WERI-Rb-1 (cell line): ENCODE measurements at regions not wholly inside any gene's neighbourhood (a gene's known extent, or its start where the extent isn't known, plus 50 kb on each side); places are given as distances from the start of the nearest gene placed in this dataset.

ENCODE experiments used
- DNase-seq: peaks from one replicate; pipeline ENCODE4 v3.0.0-alpha.2; 2020
- H3K27ac ChIP-seq: fragments of 250-450 bp; sonication (Bioruptor Pico); 2 replicates; pipeline ENCODE4 v1.5.1; 2020; ENCODE audit warnings: mild to moderate bottlenecking, moderate library complexity
- H3K27me3 ChIP-seq: fragments of 250-450 bp; sonication (Bioruptor Pico); 2 replicates; pipeline ENCODE4 v1.5.1; 2021; ENCODE audit warnings: mild to moderate bottlenecking, low read depth, moderate library complexity; ENCODE audit not compliant: insufficient read depth, severe bottlenecking
- H3K36me3 ChIP-seq: fragments of 250-450 bp; sonication (Bioruptor Pico); 2 replicates; pipeline ENCODE4 v1.5.1; 2020; ENCODE audit warnings: mild to moderate bottlenecking, moderate library complexity
- H3K4me3 ChIP-seq: 2 replicates; pipeline ENCODE4 v1.5.1; 2011; ENCODE audit warnings: low read depth, mild to moderate bottlenecking, control low read depth, low read length
- H3K9me3 ChIP-seq: fragments of 250-450 bp; sonication (Bioruptor Pico); 2 replicates; pipeline ENCODE4 v1.5.1; 2021; ENCODE audit warnings: mild to moderate bottlenecking, moderate library complexity; ENCODE audit not compliant: severe bottlenecking
- TF ChIP-seq, protein P1 (sequence below): IDR thresholded peaks from 2 replicates; pipeline ENCODE4 v1.5.1; 2011; ENCODE audit warnings: low read depth, mild to moderate bottlenecking, control low read depth, inconsistent platforms, low read length

DNA sequence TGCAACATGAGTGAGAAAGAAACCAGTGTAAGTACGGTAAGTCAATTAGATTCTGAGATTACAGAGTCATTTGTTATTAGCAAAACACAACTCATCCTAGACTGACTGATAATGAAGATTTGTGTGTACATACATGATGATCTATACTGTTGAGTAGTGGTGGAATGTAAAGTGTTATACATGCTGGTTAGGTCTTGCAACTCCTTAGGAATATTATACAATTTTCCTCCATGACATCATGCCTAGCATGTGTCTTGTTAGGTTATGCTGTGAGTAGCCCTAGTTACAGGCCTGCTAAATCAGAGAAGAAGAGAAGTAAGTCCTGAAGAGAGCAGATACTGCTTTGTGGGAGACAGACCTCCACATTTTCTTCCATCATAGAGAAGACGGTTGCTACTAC is 880.6 kb downstream of the LUZP2 start:
- Histone ChIP-seq H3K9me3 (no peaks in the 10 kb centered on the region), H3K4me3 (no peak overlapping the region), H3K27me3 (no peaks in the 10 kb centered on the region), H3K27ac (no peak overlapping the region), H3K36me3 (no peaks in the 10 kb centered on the region)
- TF ChIP-seq, protein P1, sequence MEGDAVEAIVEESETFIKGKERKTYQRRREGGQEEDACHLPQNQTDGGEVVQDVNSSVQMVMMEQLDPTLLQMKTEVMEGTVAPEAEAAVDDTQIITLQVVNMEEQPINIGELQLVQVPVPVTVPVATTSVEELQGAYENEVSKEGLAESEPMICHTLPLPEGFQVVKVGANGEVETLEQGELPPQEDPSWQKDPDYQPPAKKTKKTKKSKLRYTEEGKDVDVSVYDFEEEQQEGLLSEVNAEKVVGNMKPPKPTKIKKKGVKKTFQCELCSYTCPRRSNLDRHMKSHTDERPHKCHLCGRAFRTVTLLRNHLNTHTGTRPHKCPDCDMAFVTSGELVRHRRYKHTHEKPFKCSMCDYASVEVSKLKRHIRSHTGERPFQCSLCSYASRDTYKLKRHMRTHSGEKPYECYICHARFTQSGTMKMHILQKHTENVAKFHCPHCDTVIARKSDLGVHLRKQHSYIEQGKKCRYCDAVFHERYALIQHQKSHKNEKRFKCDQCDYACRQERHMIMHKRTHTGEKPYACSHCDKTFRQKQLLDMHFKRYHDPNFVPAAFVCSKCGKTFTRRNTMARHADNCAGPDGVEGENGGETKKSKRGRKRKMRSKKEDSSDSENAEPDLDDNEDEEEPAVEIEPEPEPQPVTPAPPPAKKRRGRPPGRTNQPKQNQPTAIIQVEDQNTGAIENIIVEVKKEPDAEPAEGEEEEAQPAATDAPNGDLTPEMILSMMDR: no peak
- no peak for DNase-seq

GRCh38 chr11:25396847-25397246 is 900.0 kb downstream of the LUZP2 start:
- H3K36me3 ChIP-seq: no peaks in the 10 kb centered on the region
- H3K27ac ChIP-seq: no peak overlapping the region
- no peak for DNase-seq
- H3K9me3 ChIP-seq: no peaks in the 10 kb centered on the region
- no peak overlapping the region for H3K4me3 ChIP-seq
- TF ChIP-seq, protein P1: no peak
- no peaks in the 10 kb centered on the region for H3K27me3 ChIP-seq

- Histone ChIP-seq H3K27me3 (no peaks in the 10 kb centered on the region), H3K27ac (no peak overlapping the region), H3K4me3 (no peak overlapping the region), H3K9me3 (no peaks in the 10 kb centered on the region), H3K36me3 (no peaks in the 10 kb centered on the region)
- TF ChIP-seq, protein P1: no peak
- DNase-seq: no peak
Measured at GRCh38 chr11:25408146-25408545, 911.3 kb downstream of the LUZP2 start.

GRCh38 chr11:25415793-25416192 is 916.1 kb upstream of the ANO3 start:
- H3K9me3 ChIP-seq: no peaks in the 10 kb centered on the region
- TF ChIP-seq, protein P1: no peak
- H3K27ac ChIP-seq: no peak overlapping the region

DNA sequence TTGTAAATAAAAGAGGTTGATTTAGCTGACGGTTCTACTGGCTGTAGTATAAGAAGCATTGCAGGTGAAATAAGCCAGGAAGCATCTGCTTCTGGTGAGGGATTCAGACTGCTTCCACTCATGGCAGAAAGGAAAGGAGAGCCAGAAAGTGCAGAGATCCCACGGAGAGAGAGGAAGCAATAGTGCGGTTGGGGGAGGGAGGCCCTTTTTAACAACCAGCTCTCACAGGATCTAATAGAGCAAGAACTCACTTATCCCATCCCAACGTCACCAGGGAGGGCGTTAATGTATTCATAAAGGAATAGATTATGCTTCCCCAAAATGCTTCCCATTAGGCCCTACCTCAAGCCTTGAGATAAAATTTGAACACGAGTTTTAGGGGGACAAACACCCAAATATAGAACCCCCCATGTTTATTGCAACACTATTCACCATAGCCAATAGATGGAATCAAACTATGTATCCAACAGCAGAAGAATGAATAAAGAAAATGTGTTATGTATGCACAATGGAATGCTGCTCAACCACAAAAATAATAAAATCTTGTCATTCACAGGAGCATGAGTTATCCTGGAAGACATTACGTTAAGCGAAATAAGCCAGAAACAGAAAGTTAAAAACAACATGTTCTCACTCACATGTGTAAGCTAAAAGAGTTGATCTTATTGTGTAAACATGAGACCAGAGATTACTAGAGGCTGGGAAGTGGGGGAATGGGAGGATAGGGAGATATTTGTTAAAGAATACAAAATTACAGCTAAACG is 908.3 kb upstream of the ANO3 start:
- H3K36me3 ChIP-seq: no peaks in the 10 kb centered on the region

More at GRCh38 chr11:25415793-25416192, 916.1 kb upstream of the ANO3 start:
- Histone ChIP-seq H3K36me3 (no peaks in the 10 kb centered on the region), H3K4me3 (no peak overlapping the region), H3K27me3 (no peaks in the 10 kb centered on the region)
- DNase-seq: no peak

More for the DNA sequence above, 908.3 kb upstream of the ANO3 start:
- Histone ChIP-seq H3K4me3 (no peak overlapping the region), H3K9me3 (no peaks in the 10 kb centered on the region), H3K27me3 (no peaks in the 10 kb centered on the region), H3K27ac (no peak overlapping the region)
- TF ChIP-seq, protein P1: no peak
- no peak for DNase-seq
